Stomach (tissue), 8 donors: ENCODE measurements at regions not wholly inside any gene's neighbourhood (a gene's known extent, or its start where the extent isn't known, plus 50 kb on each side); places are given as distances from the start of the nearest gene placed in this dataset.
"Not testable (repeated sequence)": the region's sequence is repeated elsewhere in the genome, so short reads cannot be mapped to it uniquely, and the experiment has no call there.

Experiments used
- DNase-seq, 2 donors: peaks; one replicate each; pipeline versions ENCODE4 v3.0.0 to v3.0.0-alpha.2; 2013 to 2019
- H3K27ac ChIP-seq, 5 donors: fragments of 200-600 bp in 4 of 5; sonication (generic) in 4 of 5; one replicate each; pipeline ENCODE4 v1.5.1; 2013 to 2019; ENCODE audit warnings: mild to moderate bottlenecking in 1 of 5, moderate library complexity in 1 of 5
- H3K27me3 ChIP-seq, 3 donors: fragments of 200-600 bp; sonication (generic); one replicate each; pipeline ENCODE4 v1.5.1; 2017 to 2019; ENCODE audit warnings: mixed run types in 1 of 3
- H3K36me3 ChIP-seq, 4 donors: fragments of 200-600 bp; sonication (generic); 1 replicate in 3 of 4; 2 replicates in 1 of 4; pipeline ENCODE4 v1.5.1; 2016 to 2019
- H3K4me1 ChIP-seq, 4 donors: fragments of 200-600 bp; sonication (generic); one replicate each; pipeline ENCODE4 v1.5.1; 2016 to 2019
- H3K4me3 ChIP-seq, 4 donors: fragments of 200-600 bp; sonication (generic) in 3 of 4; one replicate each; pipeline ENCODE4 v1.5.1; 2016 to 2019; ENCODE audit warnings: mild to moderate bottlenecking in 1 of 4
- H3K9me3 ChIP-seq, 4 donors: fragments of 200-600 bp; sonication (generic); one replicate each; pipeline ENCODE4 v1.5.1; 2016 to 2019
- EP300 ChIP-seq: sonication (generic); formaldehyde crosslinking; IDR thresholded peaks from one replicate; pipeline ENCODE4 v1.6.1; 2017; ENCODE audit warnings: antibody characterized with exemption
- POLR2A ChIP-seq, 4 donors: fragments of 450-650 bp; IDR thresholded peaks; one replicate each; pipeline ENCODE4 v1.6.1; 2016; ENCODE audit warnings: antibody characterized with exemption in 4 of 4, control low read depth in 2 of 4, mild to moderate bottlenecking in 1 of 4, moderate library complexity in 1 of 4
- POLR2AphosphoS5 ChIP-seq, 3 donors: sonication (generic); formaldehyde crosslinking; IDR thresholded peaks; one replicate each; pipeline ENCODE4 v1.6.1; 2016; ENCODE audit warnings: antibody characterized with exemption in 3 of 3
- WGBS, 5 donors: extraction: QIAGEN DNeasy Blood & Tissue Kit in 3 of 5; methylation state at CpG; one replicate each; pipeline versions ENCODE4 v1.1.5 to v1.1.7; 2013 to 2018; 5-methylcytosine and 5-hydroxymethylcytosine counted together
- intact Hi-C: fragments of 100-400 bp; cut with DNase I; formaldehyde crosslinking; loops from one replicate; pipeline ENCODE4 v1.15.1; 2023; ENCODE audit warnings: low total_unique reads
- TF ChIP-seq, protein P1 (sequence below), 7 experiments: fragments of 450-650 bp in 4 of 7; fragments of 200-600 bp in 3 of 7; sonication (generic) in 3 of 7; IDR thresholded peaks; one replicate each; pipeline ENCODE4 v1.5.1; 2016 to 2019; ENCODE audit warnings: antibody characterized with exemption in 7 of 7, control low read depth in 2 of 7, mild to moderate bottlenecking in 1 of 7
- donor health status: healthy with polysubstance abuse.
- donor health status: Bipolar disorder and iron deficiency.
- donor health status: healthy.

DNA sequence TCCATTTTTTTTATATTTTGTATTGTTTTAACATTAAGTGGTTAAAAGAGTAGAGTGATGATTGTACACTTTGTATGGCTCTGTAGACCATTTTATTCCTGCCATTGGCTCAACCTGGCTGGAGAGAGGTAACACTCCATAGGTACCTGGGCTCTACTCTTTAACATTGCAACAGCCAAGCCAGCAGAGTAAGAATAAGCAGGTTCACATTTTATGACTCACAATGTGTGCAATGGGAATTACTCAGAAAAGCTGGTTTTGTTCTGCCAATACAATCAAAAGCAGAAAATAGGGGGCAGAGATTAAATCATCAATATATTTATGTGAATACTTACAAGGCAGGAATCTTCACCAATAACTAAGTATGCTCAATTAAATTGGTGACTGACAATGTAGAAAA lies 1324.0 kb downstream of the AMY1C start:
- DNase-seq: no peak
- H3K36me3 ChIP-seq: no peaks in the 10 kb centered on the region
- TF ChIP-seq POLR2AphosphoS5 (IDR thresholded peaks at IDR 0.05): no peak
- TF ChIP-seq EP300: no peak
- TF ChIP-seq, protein P1, sequence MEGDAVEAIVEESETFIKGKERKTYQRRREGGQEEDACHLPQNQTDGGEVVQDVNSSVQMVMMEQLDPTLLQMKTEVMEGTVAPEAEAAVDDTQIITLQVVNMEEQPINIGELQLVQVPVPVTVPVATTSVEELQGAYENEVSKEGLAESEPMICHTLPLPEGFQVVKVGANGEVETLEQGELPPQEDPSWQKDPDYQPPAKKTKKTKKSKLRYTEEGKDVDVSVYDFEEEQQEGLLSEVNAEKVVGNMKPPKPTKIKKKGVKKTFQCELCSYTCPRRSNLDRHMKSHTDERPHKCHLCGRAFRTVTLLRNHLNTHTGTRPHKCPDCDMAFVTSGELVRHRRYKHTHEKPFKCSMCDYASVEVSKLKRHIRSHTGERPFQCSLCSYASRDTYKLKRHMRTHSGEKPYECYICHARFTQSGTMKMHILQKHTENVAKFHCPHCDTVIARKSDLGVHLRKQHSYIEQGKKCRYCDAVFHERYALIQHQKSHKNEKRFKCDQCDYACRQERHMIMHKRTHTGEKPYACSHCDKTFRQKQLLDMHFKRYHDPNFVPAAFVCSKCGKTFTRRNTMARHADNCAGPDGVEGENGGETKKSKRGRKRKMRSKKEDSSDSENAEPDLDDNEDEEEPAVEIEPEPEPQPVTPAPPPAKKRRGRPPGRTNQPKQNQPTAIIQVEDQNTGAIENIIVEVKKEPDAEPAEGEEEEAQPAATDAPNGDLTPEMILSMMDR (IDR thresholded peaks at IDR 0.05): no peak
- no peak for TF ChIP-seq POLR2A (IDR thresholded peaks at IDR 0.05)
- peaks cover 0 to 12% (median 0%) of the 10 kb centered on the region in 4 donors for H3K9me3 ChIP-seq
- intact Hi-C loops: no loop called here
- no peaks in the 10 kb centered on the region for H3K27me3 ChIP-seq
- H3K4me3 ChIP-seq: no peak overlapping the region
- no peak overlapping the region for H3K27ac ChIP-seq
- H3K4me1 ChIP-seq: no peaks in the 10 kb centered on the region

DNA sequence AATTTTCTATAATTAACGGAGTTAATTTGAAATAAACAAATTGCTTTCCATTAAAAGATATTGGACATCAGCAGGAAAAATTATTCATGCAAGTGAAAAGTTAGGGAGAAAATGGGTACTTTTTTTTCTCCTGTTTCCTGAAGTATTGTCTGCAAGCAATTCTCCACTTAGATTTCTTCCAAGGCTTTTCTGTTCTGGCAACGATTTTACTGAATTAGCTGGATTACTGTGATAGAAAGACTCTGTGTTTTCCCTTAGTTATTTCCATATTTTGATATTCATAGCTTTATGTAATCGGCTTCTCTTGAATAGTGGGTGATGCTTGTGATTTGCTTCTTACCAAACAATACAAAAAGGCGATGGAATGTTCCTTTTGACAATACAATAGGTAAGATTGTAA lies 1333.9 kb downstream of the AMY1C start:
- TF ChIP-seq POLR2A (IDR thresholded peaks at IDR 0.05) (no peak), POLR2AphosphoS5 (IDR thresholded peaks at IDR 0.05) (no peak), EP300 (no peak)
- TF ChIP-seq, protein P1 (IDR thresholded peaks at IDR 0.05): no peak
- Histone ChIP-seq H3K9me3 (no peaks in the 10 kb centered on the region), H3K27me3 (no peaks in the 10 kb centered on the region), H3K4me1 (no peaks in the 10 kb centered on the region), H3K36me3 (no peaks in the 10 kb centered on the region), H3K27ac (no peak overlapping the region), H3K4me3 (no peak overlapping the region)
- 75 to 82% (median 81%) methylated on average over 4 of the region's 4 CpGs for WGBS, 5 donors
- intact Hi-C loops: no loop called here
- DNase-seq: no peak

DNA sequence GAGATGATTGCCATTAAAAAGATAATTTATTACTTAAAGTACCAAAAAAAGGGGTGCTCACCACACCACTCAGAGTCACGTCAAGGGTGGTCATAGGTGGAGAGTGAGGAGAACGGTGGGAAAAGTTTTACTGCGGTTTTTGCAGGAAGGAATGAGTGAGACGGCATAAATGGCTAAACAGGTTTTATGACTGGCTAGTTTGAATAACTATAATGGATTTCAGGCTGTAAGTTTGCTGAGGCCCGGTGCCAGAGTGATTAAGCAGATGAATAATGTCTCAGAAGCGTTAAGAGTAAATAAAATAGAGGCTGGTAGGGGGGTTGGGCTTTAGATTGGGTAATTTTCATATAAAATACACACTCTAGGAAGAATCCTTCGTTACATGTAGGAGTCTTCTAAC lies 1337.8 kb downstream of the AMY1C start:
- intact Hi-C loops: no loop called here
- Histone ChIP-seq H3K4me3 (no peak overlapping the region), H3K27ac (no peak overlapping the region), H3K36me3 (no peaks in the 10 kb centered on the region), H3K9me3 (no peaks in the 10 kb centered on the region), H3K27me3 (no peaks in the 10 kb centered on the region), H3K4me1 (no peaks in the 10 kb centered on the region)
- peak in 1 of 2 donors; percentile 2 for DNase-seq
- 25 to 44% (median 39%) methylated on average over 7 of the region's 7 CpGs for WGBS, 5 donors
- TF ChIP-seq POLR2A (IDR thresholded peaks at IDR 0.05) (no peak), POLR2AphosphoS5 (IDR thresholded peaks at IDR 0.05) (no peak), EP300 (no peak)
- TF ChIP-seq, protein P1 (IDR thresholded peaks at IDR 0.05): no peak

DNA sequence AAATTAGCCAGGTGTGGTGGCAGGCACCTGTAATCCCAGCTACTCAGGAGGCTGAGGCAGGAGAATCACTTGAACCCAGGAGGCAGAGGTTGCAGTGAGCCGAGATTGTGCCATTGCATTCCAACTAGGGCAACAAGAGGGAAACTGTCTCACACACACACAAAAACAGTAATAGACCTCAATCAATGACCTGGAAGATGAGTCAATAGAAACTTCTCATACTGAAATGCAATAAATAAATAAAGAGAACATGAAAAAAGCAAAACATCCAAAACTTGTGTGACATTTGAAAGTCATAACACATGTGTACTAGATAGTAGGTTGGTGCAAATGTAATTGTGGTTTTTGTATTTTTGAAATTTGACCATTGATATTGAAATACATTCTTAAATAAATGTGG lies 1338.5 kb downstream of the AMY1C start:
- H3K4me3 ChIP-seq: no peak overlapping the region
- WGBS, 5 donors: 80 to 97% (median 90%) methylated on average over 1 of the region's 1 CpG
- H3K9me3 ChIP-seq: no peaks in the 10 kb centered on the region
- H3K27me3 ChIP-seq: no peaks in the 10 kb centered on the region
- no peak overlapping the region for H3K27ac ChIP-seq
- intact Hi-C loops: no loop called here
- H3K4me1 ChIP-seq: no peaks in the 10 kb centered on the region
- H3K36me3 ChIP-seq: no peaks in the 10 kb centered on the region
- TF ChIP-seq POLR2A (IDR thresholded peaks at IDR 0.05): no peak
- no peak for TF ChIP-seq POLR2AphosphoS5 (IDR thresholded peaks at IDR 0.05)
- TF ChIP-seq, protein P1 (IDR thresholded peaks at IDR 0.05): no peak
- TF ChIP-seq EP300: no peak
- DNase-seq: no peak

DNA sequence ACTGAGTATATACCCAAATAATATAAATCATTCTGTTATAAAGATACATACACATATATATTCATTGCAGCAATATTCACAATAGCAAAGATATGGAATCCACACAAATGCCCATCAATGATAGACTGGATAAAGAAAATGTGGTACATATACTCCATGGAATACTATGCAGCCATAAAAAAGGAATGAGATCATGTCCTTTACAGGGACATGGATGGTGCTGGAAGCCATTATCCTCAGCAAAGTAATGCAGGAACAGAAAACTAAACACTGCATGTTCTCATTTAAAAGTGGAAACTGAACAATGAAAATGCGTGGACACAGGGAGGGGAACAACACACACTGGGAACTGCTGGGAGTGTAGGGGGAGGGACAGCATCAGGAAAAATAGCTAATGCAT lies 1344.2 kb downstream of the AMY1C start:
- 90 to 100% (median 97%) methylated on average over 1 of the region's 1 CpG for WGBS, 5 donors
- H3K9me3 ChIP-seq, intact Hi-C loops: not testable (repeated sequence)

More for the DNA sequence above, 1344.2 kb downstream of the AMY1C start:
- H3K27me3 ChIP-seq, DNase-seq, H3K4me3 ChIP-seq, H3K36me3 ChIP-seq, H3K27ac ChIP-seq, H3K4me1 ChIP-seq: not testable (repeated sequence)
